IPS DF 19.7 (cell line): ENCODE measurements at regions not wholly inside any gene's neighbourhood (a gene's known extent, or its start where the extent isn't known, plus 50 kb on each side); places are given as distances from the start of the nearest gene placed in this dataset.

Experiments used
- DNase-seq: peaks from one replicate; pipeline ENCODE4 v3.0.0-alpha.2; 2013; ENCODE audit warnings: low read depth, low spot score

- no peak for DNase-seq
Observed at GRCh38 chr14:97390096-97390724, 593.0 kb downstream of the VRK1 start.

- DNase-seq = no peak
Observed at GRCh38 chr14:97393244-97393643, 596.1 kb downstream of the VRK1 start.

GRCh38 chr14:97395068-97395467 lies 597.9 kb downstream of the VRK1 start:
- no peak for DNase-seq

- no peak for DNase-seq
Observed at GRCh38 chr14:97401714-97402113, 604.5 kb downstream of the VRK1 start.

- DNase-seq = no peak
Observed at GRCh38 chr14:97402279-97402678, 605.1 kb downstream of the VRK1 start.

- DNase-seq = no peak
Observed at GRCh38 chr14:97407701-97408407, 610.7 kb downstream of the VRK1 start.

GRCh38 chr14:97408503-97408902 lies 611.3 kb downstream of the VRK1 start:
- no peak for DNase-seq

GRCh38 chr14:97408937-97409815 lies 612.0 kb downstream of the VRK1 start:
- no peak for DNase-seq

- no peak for DNase-seq
Observed at GRCh38 chr14:97410667-97411620, 613.8 kb downstream of the VRK1 start.

GRCh38 chr14:97411938-97412612 lies 614.9 kb downstream of the VRK1 start:
- no peak for DNase-seq

GRCh38 chr14:97413022-97413539 lies 615.9 kb downstream of the VRK1 start:
- no peak for DNase-seq

- peak; percentile 20 for DNase-seq
Observed at GRCh38 chr14:97413966-97414717, 617.0 kb downstream of the VRK1 start.

GRCh38 chr14:97414718-97415098 lies 617.5 kb downstream of the VRK1 start:
- no peak for DNase-seq

GRCh38 chr14:97415907-97416306 lies 618.7 kb downstream of the VRK1 start:
- no peak for DNase-seq

GRCh38 chr14:97416550-97416949 lies 619.4 kb downstream of the VRK1 start:
- no peak for DNase-seq

- no peak for DNase-seq
Observed at GRCh38 chr14:97417331-97417730, 620.1 kb downstream of the VRK1 start.

- DNase-seq = no peak
Observed at GRCh38 chr14:97420211-97420610, 623.0 kb downstream of the VRK1 start.

- DNase-seq = no peak
Observed at GRCh38 chr14:97426776-97427175, 629.6 kb downstream of the VRK1 start.

GRCh38 chr14:97428808-97429440 lies 631.7 kb downstream of the VRK1 start:
- DNase-seq = no peak
